Heart left ventricle (tissue), 16 donors: ENCODE measurements at regions not wholly inside any gene's neighbourhood (a gene's known extent, or its start where the extent isn't known, plus 50 kb on each side); places are given as distances from the start of the nearest gene placed in this dataset.
A peak's percentile ranks its signal among the peaks of the same experiment; 100 is the strongest.

Source experiments
- ATAC-seq, 4 donors: fragments of 200-7000 bp; cut with Tn5 transposase; one replicate each; pipeline ENCODE4 v1.9.1; 2020 to 2022; ENCODE audit warnings: moderate library complexity in 4 of 4, mild to moderate bottlenecking in 3 of 4, moderate number of reproducible peaks in 1 of 4
- DNase-seq, 5 donors: peaks; one replicate each; pipeline ENCODE4 v3.0.0-alpha.2; 2020
- H3K27ac ChIP-seq, 12 donors: fragments of 200-600 bp; sonication (generic) in 4 of 12; one replicate each; pipeline versions ENCODE4 v1.5.0 to v1.8.0; 2016 to 2022; ENCODE audit warnings: mild to moderate bottlenecking in 2 of 12
- H3K27me3 ChIP-seq, 9 donors: fragments of 200-600 bp; sonication (generic) in 2 of 9; one replicate each; pipeline versions ENCODE4 v1.5.1 to v1.8.0; 2016 to 2022; ENCODE audit warnings: mild to moderate bottlenecking in 3 of 9
- H3K36me3 ChIP-seq, 9 donors: fragments of 200-600 bp; sonication (generic) in 2 of 9; one replicate each; pipeline versions ENCODE4 v1.5.0 to v1.8.0; 2018 to 2022; ENCODE audit warnings: mild to moderate bottlenecking in 2 of 9
- H3K4me1 ChIP-seq, 12 donors: fragments of 200-600 bp; sonication (generic) in 4 of 12; one replicate each; pipeline versions ENCODE4 v1.5.0 to v1.8.0; 2016 to 2022; ENCODE audit warnings: mild to moderate bottlenecking in 3 of 12
- H3K4me3 ChIP-seq, 12 donors: fragments of 200-600 bp; sonication (generic) in 4 of 12; one replicate each; pipeline versions ENCODE4 v1.5.0 to v1.8.0; 2017 to 2022; ENCODE audit warnings: mild to moderate bottlenecking in 9 of 12, moderate library complexity in 4 of 12
- H3K9me3 ChIP-seq, 12 donors: fragments of 200-600 bp; sonication (generic) in 4 of 12; one replicate each; pipeline versions ENCODE4 v1.5.0 to v1.8.0; 2016 to 2022; ENCODE audit warnings: mild to moderate bottlenecking in 1 of 12
- POLR2A ChIP-seq, 2 donors: fragments of 450-650 bp; IDR thresholded peaks; one replicate each; pipeline ENCODE4 v1.6.1; 2017; ENCODE audit warnings: antibody characterized with exemption in 2 of 2, mild to moderate bottlenecking in 2 of 2, moderate library complexity in 2 of 2
- WGBS, 4 donors: extraction: QIAGEN DNeasy Blood & Tissue Kit in 2 of 4; methylation state at CpG; one replicate each; pipeline versions ENCODE4 v1.1.5 to v1.1.7; 2013 to 2018; 5-methylcytosine and 5-hydroxymethylcytosine counted together
- intact Hi-C, 10 donors: fragments of 100-400 bp; cut with DNase I; formaldehyde crosslinking; loops; one replicate each; pipeline versions ENCODE4 v1.11.1 to v1.14.2; 2022
- TF ChIP-seq, protein P1 (sequence below), 12 donors: fragments of 200-600 bp; sonication (generic) in 4 of 12; IDR thresholded peaks; one replicate each; pipeline versions ENCODE4 v1.5.0 to v1.8.0; 2018 to 2022; ENCODE audit warnings: antibody characterized with exemption in 12 of 12, mild to moderate bottlenecking in 5 of 12
- donor health status: ischemic (EF 13 %, LVEDD 7.1; RV severe dilation, severe dysfunction).
- donor health status: healthy with polysubstance abuse.
- donor health status: DM: no; HTN: yes; CAD: no.
- donor health status: DM: no; HTN: no; CAD: no.
- donor health status: ischemic (EF 25% LVEDD 6.9; RV normal size, moderate dysfunction).
- donor health status: ischemic (EF 25% LVEDD 5.7; RV mildly dilated, moderate dysfunction).
- donor health status: healthy.
- donor health status: DM: yes; HTN: yes; CAD: no.
- donor health status: ischemic (EF 35%, LVEDD 5.7; RV mildly dilated, moderate dysfunction).
- donor health status: nonischemic (EF 11% LVEDD 7.7; RV severe dilation, severe dysfunction).
- donor health status: DM: yes; HTN: yes; CAD: no.
- donor health status: PGD.
- donor health status: ischemic (EF 29% LVEDD 5.4; RV normal size, mild dysfunction).
- donor health status: nonischemic (EF 23%, LVEDD 6.1; RV moderate dilation, normal function).

DNA sequence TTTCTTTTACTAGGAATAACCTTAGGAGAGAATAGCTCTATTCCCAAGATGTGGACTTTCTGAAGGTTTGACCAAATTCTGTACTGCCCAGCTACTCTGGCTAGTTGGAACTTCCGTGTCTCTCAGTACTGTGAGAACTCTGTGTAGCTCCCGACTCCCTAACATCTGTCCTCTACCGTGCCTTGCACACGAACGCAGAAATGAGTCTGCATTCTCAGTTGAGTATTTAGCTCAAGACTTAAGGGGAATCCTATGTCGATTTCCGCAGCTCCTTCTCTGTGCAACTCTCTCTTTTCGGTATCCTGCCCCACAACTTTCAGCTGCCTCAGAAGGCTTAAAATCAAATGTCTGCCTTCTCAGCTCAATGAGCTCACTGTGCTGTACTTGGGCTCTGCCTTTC, 86.7 kb upstream of the EPHB3 start:
- DNase-seq (no peak), ATAC-seq (no peak)
- WGBS, 4 donors = 67 to 91% (median 90%) methylated on average over 8 of the region's 8 CpGs
- Histone ChIP-seq H3K9me3 (peaks cover 0 to 6% (median 0%) of the 10 kb centered on the region in 12 donors), H3K27me3 (peaks cover 0 to 5% (median 0%) of the 10 kb centered on the region in 9 donors), H3K4me3 (no peak overlapping the region), H3K27ac (no peak overlapping the region), H3K4me1 (peaks cover 0 to 6% (median 0%) of the 10 kb centered on the region in 12 donors), H3K36me3 (no peaks in the 10 kb centered on the region)
- TF ChIP-seq POLR2A (IDR thresholded peaks at IDR 0.05) = no peak
- TF ChIP-seq, protein P1, sequence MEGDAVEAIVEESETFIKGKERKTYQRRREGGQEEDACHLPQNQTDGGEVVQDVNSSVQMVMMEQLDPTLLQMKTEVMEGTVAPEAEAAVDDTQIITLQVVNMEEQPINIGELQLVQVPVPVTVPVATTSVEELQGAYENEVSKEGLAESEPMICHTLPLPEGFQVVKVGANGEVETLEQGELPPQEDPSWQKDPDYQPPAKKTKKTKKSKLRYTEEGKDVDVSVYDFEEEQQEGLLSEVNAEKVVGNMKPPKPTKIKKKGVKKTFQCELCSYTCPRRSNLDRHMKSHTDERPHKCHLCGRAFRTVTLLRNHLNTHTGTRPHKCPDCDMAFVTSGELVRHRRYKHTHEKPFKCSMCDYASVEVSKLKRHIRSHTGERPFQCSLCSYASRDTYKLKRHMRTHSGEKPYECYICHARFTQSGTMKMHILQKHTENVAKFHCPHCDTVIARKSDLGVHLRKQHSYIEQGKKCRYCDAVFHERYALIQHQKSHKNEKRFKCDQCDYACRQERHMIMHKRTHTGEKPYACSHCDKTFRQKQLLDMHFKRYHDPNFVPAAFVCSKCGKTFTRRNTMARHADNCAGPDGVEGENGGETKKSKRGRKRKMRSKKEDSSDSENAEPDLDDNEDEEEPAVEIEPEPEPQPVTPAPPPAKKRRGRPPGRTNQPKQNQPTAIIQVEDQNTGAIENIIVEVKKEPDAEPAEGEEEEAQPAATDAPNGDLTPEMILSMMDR (IDR thresholded peaks at IDR 0.05) = no peak
- intact Hi-C loops = no loop called here

GRCh38 chr3:184477940-184478339, 83.6 kb upstream of the EPHB3 start:
- DNase-seq (no peak), ATAC-seq (no peak)
- intact Hi-C loops = no loop called here
- Histone ChIP-seq H3K4me3 (no peak overlapping the region), H3K27me3 (peaks cover 0 to 18% (median 0%) of the 10 kb centered on the region in 9 donors), H3K4me1 (peaks cover 0 to 6% (median 0%) of the 10 kb centered on the region in 12 donors), H3K27ac (no peak overlapping the region), H3K36me3 (no peaks in the 10 kb centered on the region), H3K9me3 (peaks cover 0 to 6% (median 0%) of the 10 kb centered on the region in 12 donors)
- WGBS, 4 donors = 75 to 93% (median 86%) methylated on average over 1 of the region's 1 CpG
- TF ChIP-seq, protein P1 (IDR thresholded peaks at IDR 0.05) = no peak

GRCh38 chr3:184479426-184480126, 82.0 kb upstream of the EPHB3 start:
- Histone ChIP-seq H3K27me3 (peaks cover 0 to 18% (median 0%) of the 10 kb centered on the region in 9 donors), H3K36me3 (no peaks in the 10 kb centered on the region), H3K4me3 (no peak overlapping the region), H3K27ac (no peak overlapping the region), H3K4me1 (no peaks in the 10 kb centered on the region), H3K9me3 (peaks cover 0 to 6% (median 0%) of the 10 kb centered on the region in 12 donors)
- TF ChIP-seq, protein P1 (IDR thresholded peaks at IDR 0.05) = no peak
- no peak for TF ChIP-seq POLR2A (IDR thresholded peaks at IDR 0.05)
- intact Hi-C loops = no loop called here
- DNase-seq (no peak), ATAC-seq (peak in 3 of 4 donors; percentile 31 to 64 (median 52))
- 72 to 77% (median 76%) methylated on average over 8 of the region's 8 CpGs for WGBS, 4 donors

GRCh38 chr3:184480831-184481230, 80.8 kb upstream of the EPHB3 start:
- no peak for TF ChIP-seq POLR2A (IDR thresholded peaks at IDR 0.05)
- TF ChIP-seq, protein P1 (IDR thresholded peaks at IDR 0.05) = no peak
- WGBS, 4 donors = 80 to 86% (median 81%) methylated on average over 2 of the region's 2 CpGs
- Histone ChIP-seq H3K4me1 (no peaks in the 10 kb centered on the region), H3K4me3 (no peak overlapping the region), H3K36me3 (no peaks in the 10 kb centered on the region), H3K27me3 (peaks cover 0 to 17% (median 0%) of the 10 kb centered on the region in 9 donors), H3K27ac (no peak overlapping the region), H3K9me3 (no peaks in the 10 kb centered on the region)
- no peak for ATAC-seq
- DNase-seq = no peak
- intact Hi-C loops = no loop called here
